ENCODE measurements at regions not wholly inside any gene's neighbourhood (a gene's known extent, or its start where the extent isn't known, plus 50 kb on each side); places are given as distances from the start of the nearest gene placed in this dataset.

GRCh38 chr11:121810291-121810690, 305.7 kb downstream of the BLID start:
- TF ChIP-seq CTCF (IDR thresholded peaks at IDR 0.05; ENCODE audit: insufficient read depth, low read length, poor library complexity, severe bottlenecking) = no peak
- Histone ChIP-seq H3K27me3 (replicated peaks; ENCODE audit: control insufficient read depth, insufficient read depth, low read length) (no peaks in the 10 kb centered on the region), H3K4me3 (replicated peaks; ENCODE audit: low read depth, low read length) (no peak overlapping the region), H3K36me3 (ENCODE audit: control insufficient read depth, insufficient read depth, low read length) (no peaks in the 10 kb centered on the region)
- DNase-seq (ENCODE audit: extremely low read depth, insufficient read length) = no peak

GRCh38 chr11:121808096-121808495, 307.9 kb downstream of the BLID start:
- H3K4me3 ChIP-seq (replicated peaks; ENCODE audit: low read depth, low read length) = no peak overlapping the region
- no peaks in the 10 kb centered on the region for H3K27me3 ChIP-seq (replicated peaks; ENCODE audit: control insufficient read depth, insufficient read depth, low read length)
- H3K36me3 ChIP-seq (ENCODE audit: control insufficient read depth, insufficient read depth, low read length) = no peaks in the 10 kb centered on the region
- DNase-seq (ENCODE audit: extremely low read depth, insufficient read length) = no peak
- no peak for TF ChIP-seq CTCF (IDR thresholded peaks at IDR 0.05; ENCODE audit: insufficient read depth, low read length, poor library complexity, severe bottlenecking)

- Histone ChIP-seq H3K27me3 (replicated peaks; ENCODE audit: control insufficient read depth, insufficient read depth, low read length) (no peaks in the 10 kb centered on the region), H3K36me3 (ENCODE audit: control insufficient read depth, insufficient read depth, low read length) (no peaks in the 10 kb centered on the region), H3K4me3 (replicated peaks; ENCODE audit: low read depth, low read length) (no peak overlapping the region)
- TF ChIP-seq CTCF (IDR thresholded peaks at IDR 0.05; ENCODE audit: insufficient read depth, low read length, poor library complexity, severe bottlenecking) = no peak
- no peak for DNase-seq (ENCODE audit: extremely low read depth, insufficient read length)
These were observed 309.0 kb downstream of the BLID start for GRCh38 chr11:121807051-121807450.

GRCh38 chr11:121802542-121802941, 313.5 kb downstream of the BLID start:
- H3K36me3 ChIP-seq (ENCODE audit: control insufficient read depth, insufficient read depth, low read length) = no peaks in the 10 kb centered on the region
- no peaks in the 10 kb centered on the region; the same call in 1 of the 2 replicates for H3K27me3 ChIP-seq (replicated peaks; ENCODE audit: control insufficient read depth, insufficient read depth, low read length)
- no peak for DNase-seq (ENCODE audit: extremely low read depth, insufficient read length)
- no peak for TF ChIP-seq CTCF (IDR thresholded peaks at IDR 0.05; ENCODE audit: insufficient read depth, low read length, poor library complexity, severe bottlenecking)
- no peak overlapping the region for H3K4me3 ChIP-seq (replicated peaks; ENCODE audit: low read depth, low read length)

GRCh38 chr11:121801781-121802180, 314.2 kb downstream of the BLID start:
- TF ChIP-seq CTCF (IDR thresholded peaks at IDR 0.05; ENCODE audit: insufficient read depth, low read length, poor library complexity, severe bottlenecking) = no peak
- Histone ChIP-seq H3K4me3 (replicated peaks; ENCODE audit: low read depth, low read length) (no peak overlapping the region), H3K36me3 (ENCODE audit: control insufficient read depth, insufficient read depth, low read length) (no peaks in the 10 kb centered on the region), H3K27me3 (replicated peaks; ENCODE audit: control insufficient read depth, insufficient read depth, low read length) (no peaks in the 10 kb centered on the region; the same call in 1 of the 2 replicates)
- DNase-seq (ENCODE audit: extremely low read depth, insufficient read length) = no peak

GRCh38 chr11:121801394-121801748, 314.6 kb downstream of the BLID start:
- Histone ChIP-seq H3K4me3 (replicated peaks; ENCODE audit: low read depth, low read length) (no peak overlapping the region), H3K27me3 (replicated peaks; ENCODE audit: control insufficient read depth, insufficient read depth, low read length) (no peaks in the 10 kb centered on the region; the same call in 1 of the 2 replicates), H3K36me3 (ENCODE audit: control insufficient read depth, insufficient read depth, low read length) (no peaks in the 10 kb centered on the region)
- TF ChIP-seq CTCF (IDR thresholded peaks at IDR 0.05; ENCODE audit: insufficient read depth, low read length, poor library complexity, severe bottlenecking) = no peak
- DNase-seq (ENCODE audit: extremely low read depth, insufficient read length) = no peak
